Activated naive CD4-positive, alpha-beta T cell treated with anti-CD3 and anti-CD28 coated beads for 36 hours (primary cell): ENCODE measurements at regions not wholly inside any gene's neighbourhood (a gene's known extent, or its start where the extent isn't known, plus 50 kb on each side); places are given as distances from the start of the nearest gene placed in this dataset.
A peak's percentile ranks its signal among the peaks of the same experiment; 100 is the strongest.

Experiments used
- CTCF ChIA-PET: fragments of 350-600 bp; sonication (Branson Sonifier 250); formaldehyde crosslinking; loops from one replicate; lab custom pipeline; 2021; ENCODE audit warnings: antibody characterized with exemption; lab: Charles Lee
- DNase-seq: peaks from one replicate; pipeline ENCODE4 v3.0.0-alpha.2; 2020
- H3K27ac Mint-ChIP-seq: one replicate; pipeline ENCODE4 v1.8.0; 2021; ENCODE audit warnings: mild to moderate bottlenecking, mixed read lengths
- H3K27me3 Mint-ChIP-seq: one replicate; pipeline ENCODE4 v1.8.0; 2021; ENCODE audit warnings: low read depth, mixed read lengths
- H3K36me3 Mint-ChIP-seq: one replicate; pipeline ENCODE4 v1.8.0; 2021; ENCODE audit warnings: low read depth, mixed read lengths
- H3K4me1 Mint-ChIP-seq: one replicate; pipeline ENCODE4 v1.8.0; 2021; ENCODE audit warnings: low read depth, mixed read lengths
- H3K4me3 Mint-ChIP-seq: one replicate; pipeline ENCODE4 v1.8.0; 2021; ENCODE audit warnings: mild to moderate bottlenecking, moderate library complexity, mixed read lengths
- H3K9me3 Mint-ChIP-seq: one replicate; pipeline ENCODE4 v1.8.0; 2021; ENCODE audit warnings: mixed read lengths
- intact Hi-C: fragments of 100-400 bp; cut with micrococcal nuclease; formaldehyde crosslinking; loops from one replicate; pipeline ENCODE4 v1.15.1; 2023

GRCh38 chr6:26161322-26161721 lies 74.1 kb downstream of the HFE start:
- Mint-ChIP-seq H3K4me1 (peaks cover 71% of the 10 kb centered on the region), H3K4me3 (no peak overlapping the region)
- CTCF ChIA-PET = interaction anchor here (1.1 to 1.2 kb wide), 2 partner anchors 11 to 15 kb away, joined by 3 read pairs; no protein-coding TSS in a partner anchor

DNA sequence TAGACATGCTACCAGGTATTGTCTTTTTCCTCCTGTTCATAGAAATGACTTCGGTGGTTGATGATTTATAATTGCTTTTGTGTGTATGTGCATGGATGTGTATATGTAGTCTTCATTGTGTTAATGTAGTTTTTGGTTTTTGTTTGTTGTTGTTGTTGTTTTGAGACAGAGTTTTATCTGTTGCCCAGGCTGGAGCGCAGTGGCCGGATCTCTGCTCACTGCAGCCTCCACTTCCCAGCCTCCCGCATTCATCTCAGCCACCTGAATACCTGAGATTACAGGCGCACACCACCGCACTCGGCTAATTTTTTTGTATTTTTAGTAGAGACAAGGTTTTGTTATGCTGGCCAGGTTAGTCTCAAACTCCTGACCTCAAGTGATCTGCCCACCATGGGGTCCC lies 75.2 kb downstream of the HFE start:
- no peak overlapping the region for H3K4me3 Mint-ChIP-seq
- intact Hi-C loops = no loop called here
- DNase-seq = no peak
- H3K9me3 Mint-ChIP-seq = no peaks in the 10 kb centered on the region
- CTCF ChIA-PET = interaction anchor here (1.1 kb wide), 1 partner anchor 10 kb away, joined by 3 read pairs; no protein-coding TSS in a partner anchor
- peak overlapping the region; percentile 53 for H3K27ac Mint-ChIP-seq
- H3K36me3 Mint-ChIP-seq = peaks cover 9% of the 10 kb centered on the region
- peaks cover 65% of the 10 kb centered on the region for H3K4me1 Mint-ChIP-seq
- H3K27me3 Mint-ChIP-seq = peaks cover 7% of the 10 kb centered on the region

More at GRCh38 chr6:26161322-26161721, 74.1 kb downstream of the HFE start:
- no peak overlapping the region for H3K27ac Mint-ChIP-seq
- DNase-seq = no peak
- H3K9me3 Mint-ChIP-seq = no peaks in the 10 kb centered on the region
- intact Hi-C loops = no loop called here
- peaks cover 13% of the 10 kb centered on the region for H3K27me3 Mint-ChIP-seq
- H3K36me3 Mint-ChIP-seq = peaks cover 17% of the 10 kb centered on the region

- Mint-ChIP-seq H3K4me3 (no peak overlapping the region), H3K36me3 (no peaks in the 10 kb centered on the region), H3K27me3 (no peaks in the 10 kb centered on the region), H3K9me3 (no peaks in the 10 kb centered on the region), H3K4me1 (peaks cover 60% of the 10 kb centered on the region), H3K27ac (peak overlapping the region; percentile 78)
- no peak for DNase-seq
- intact Hi-C loops = no loop called here
- CTCF ChIA-PET = interaction anchor here (0.6 to 1.3 kb wide), 3 partner anchors 9 to 141 kb away, joined by 3 to 4 read pairs (median 4); no protein-coding TSS in a partner anchor
Measured at GRCh38 chr6:26163427-26164119, 76.3 kb downstream of the HFE start.

- intact Hi-C loops = no loop called here
- CTCF ChIA-PET = interaction anchor here (1.3 kb wide), 1 partner anchor 9 kb away, joined by 3 read pairs; no protein-coding TSS in a partner anchor
- Mint-ChIP-seq H3K4me3 (peak overlapping the region; percentile 21), H3K27me3 (no peaks in the 10 kb centered on the region), H3K9me3 (no peaks in the 10 kb centered on the region), H3K36me3 (no peaks in the 10 kb centered on the region), H3K4me1 (peaks cover 60% of the 10 kb centered on the region), H3K27ac (peak overlapping the region; percentile 78)
- no peak for DNase-seq
Measured at GRCh38 chr6:26164120-26164505, 76.9 kb downstream of the HFE start.

- peak; percentile 41 for DNase-seq
- no peaks in the 10 kb centered on the region for H3K27me3 Mint-ChIP-seq
Measured at GRCh38 chr6:26165261-26165790, 78.1 kb downstream of the HFE start.

DNA sequence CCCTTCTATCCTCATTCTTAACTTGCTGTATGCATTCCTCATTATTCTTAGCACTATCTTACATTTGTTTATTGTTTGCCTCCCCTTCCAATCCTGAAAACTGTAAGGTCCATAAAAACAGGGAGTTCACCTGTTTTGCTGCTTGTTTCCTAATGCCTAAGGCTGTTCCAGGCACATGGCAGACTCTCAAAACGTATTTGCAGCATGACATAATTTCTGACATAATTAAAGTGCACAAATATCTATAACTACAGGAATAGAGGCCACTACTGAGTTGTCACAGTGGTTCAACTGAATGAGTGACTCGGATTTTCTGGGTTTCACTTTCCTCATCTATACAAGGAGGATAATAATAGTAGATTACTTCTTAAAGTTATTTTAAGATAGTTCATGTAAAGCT lies 83.0 kb downstream of the HFE start:
- Mint-ChIP-seq H3K4me1 (peaks cover 46% of the 10 kb centered on the region), H3K27me3 (no peaks in the 10 kb centered on the region), H3K4me3 (peak overlapping the region; percentile 95), H3K36me3 (peaks cover 6% of the 10 kb centered on the region), H3K9me3 (no peaks in the 10 kb centered on the region), H3K27ac (peak overlapping the region; percentile 91)
- CTCF ChIA-PET = interaction anchor here (0.9 to 1.5 kb wide), 2 partner anchors 10 to 107 kb away, joined by 3 to 4 read pairs; no protein-coding TSS in a partner anchor
- no peak for DNase-seq
- intact Hi-C loops = loop anchor here (5.0 to 10.0 kb wide), 2 partner anchors 305 to 382 kb away; no protein-coding TSS in a partner anchor

More at GRCh38 chr6:26165261-26165790, 78.1 kb downstream of the HFE start:
- Mint-ChIP-seq H3K27ac (peak overlapping the region; percentile 73), H3K4me1 (peaks cover 57% of the 10 kb centered on the region), H3K4me3 (no peak overlapping the region), H3K9me3 (no peaks in the 10 kb centered on the region), H3K36me3 (no peaks in the 10 kb centered on the region)
- CTCF ChIA-PET = interaction anchor here (0.5 kb wide), 1 partner anchor 37 kb away, joined by 5 read pairs; no protein-coding TSS in a partner anchor
- intact Hi-C loops = no loop called here

DNA sequence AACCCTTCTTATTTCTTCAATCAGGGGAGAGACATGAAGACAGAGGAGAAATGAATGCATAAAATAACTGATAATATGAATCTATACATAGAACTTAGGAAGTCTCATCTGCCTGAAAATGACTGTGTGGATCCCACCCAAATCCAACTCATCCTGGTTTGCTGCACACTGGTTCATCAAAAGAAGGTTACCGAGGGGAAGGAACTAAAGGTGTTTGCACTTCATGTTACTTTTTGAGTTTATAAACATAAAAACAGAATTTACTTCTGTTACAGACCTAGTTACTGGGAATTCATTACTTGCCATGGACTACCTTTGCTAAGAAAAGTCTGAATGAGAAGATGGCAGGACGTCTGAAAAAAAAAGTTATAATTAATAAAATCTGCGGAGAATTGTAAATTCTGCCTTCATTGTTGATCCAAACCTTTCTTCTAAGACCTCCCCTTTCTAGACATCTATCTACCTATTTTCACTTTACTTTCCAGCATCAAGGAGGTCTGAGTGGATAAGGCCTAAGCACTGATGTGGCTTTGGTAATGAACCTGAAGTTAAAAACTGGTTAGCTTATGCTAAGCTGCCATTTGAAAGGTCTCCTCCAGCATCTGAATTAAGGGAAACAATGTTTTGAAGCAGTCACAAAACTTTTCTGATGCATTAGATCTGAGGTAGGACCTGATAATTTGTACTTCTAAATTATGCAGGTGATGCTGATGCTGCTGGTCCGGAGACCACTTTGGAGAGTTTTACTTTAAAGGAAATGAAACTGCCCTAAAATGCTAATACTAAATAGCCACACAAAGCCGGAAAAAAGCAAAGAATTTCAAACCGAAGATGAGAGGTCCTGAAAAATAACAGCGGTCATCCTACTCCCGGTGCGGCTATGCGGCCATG lies 84.0 kb downstream of the HFE start:
- no peaks in the 10 kb centered on the region for H3K27me3 Mint-ChIP-seq
- H3K4me1 Mint-ChIP-seq = peaks cover 46% of the 10 kb centered on the region
- H3K4me3 Mint-ChIP-seq = peak overlapping the region; percentile 95
- CTCF ChIA-PET = interaction anchor here (0.9 to 1.5 kb wide), 2 partner anchors 11 to 108 kb away, joined by 3 to 4 read pairs; no protein-coding TSS in a partner anchor
- intact Hi-C loops = loop anchor here (1.0 to 10.0 kb wide), 4 partner anchors 13 to 381 kb away; a partner anchor contains a TSS
- H3K27ac Mint-ChIP-seq = peak overlapping the region; percentile 91
- H3K9me3 Mint-ChIP-seq = no peaks in the 10 kb centered on the region
- no peak for DNase-seq
- peaks cover 6% of the 10 kb centered on the region for H3K36me3 Mint-ChIP-seq

DNA sequence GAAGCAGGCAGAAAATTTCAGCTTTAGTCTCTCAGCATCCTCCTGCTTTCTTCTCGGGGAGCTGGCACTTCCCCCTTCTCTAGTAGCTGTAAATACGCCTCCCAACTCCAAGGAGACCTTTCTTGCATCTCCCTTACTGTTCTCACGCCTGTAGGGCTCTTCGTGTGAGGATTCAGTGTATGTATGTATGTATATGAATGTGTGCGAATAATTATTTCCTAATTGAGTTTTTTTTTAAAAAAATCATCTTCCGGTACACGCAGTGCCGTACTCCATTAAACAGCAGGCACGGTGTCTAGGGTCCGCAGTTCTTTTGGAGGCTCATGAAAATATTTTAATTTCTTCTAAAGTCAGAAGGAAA lies 85.4 kb downstream of the HFE start:
- Mint-ChIP-seq H3K4me3 (peak overlapping the region; percentile 95), H3K27ac (peak overlapping the region; percentile 91), H3K4me1 (peaks cover 44% of the 10 kb centered on the region), H3K27me3 (no peaks in the 10 kb centered on the region), H3K9me3 (no peaks in the 10 kb centered on the region), H3K36me3 (peaks cover 6% of the 10 kb centered on the region)
- intact Hi-C loops = loop anchor here (1.0 to 10.0 kb wide), 4 partner anchors 16 to 380 kb away; a partner anchor contains a TSS
- DNase-seq = peak; percentile 35
- CTCF ChIA-PET = interaction anchor here (0.7 to 2.9 kb wide), 6 partner anchors 9 to 46 kb away, joined by 3 to 10 read pairs (median 4); a partner anchor contains a TSS

- intact Hi-C loops = loop anchor here (2.0 to 10.0 kb wide), 6 partner anchors 15 to 379 kb away; a partner anchor contains a TSS
- Mint-ChIP-seq H3K9me3 (no peaks in the 10 kb centered on the region), H3K27me3 (no peaks in the 10 kb centered on the region), H3K4me1 (peaks cover 44% of the 10 kb centered on the region), H3K4me3 (peak overlapping the region; percentile 95), H3K27ac (peak overlapping the region; percentile 88), H3K36me3 (peaks cover 6% of the 10 kb centered on the region)
- CTCF ChIA-PET = interaction anchor here (0.7 to 2.9 kb wide), 11 partner anchors 9 to 97 kb away, joined by 3 to 10 read pairs (median 4); a partner anchor contains a TSS
- no peak for DNase-seq
Measured at GRCh38 chr6:26173836-26174145, 86.6 kb downstream of the HFE start.

DNA sequence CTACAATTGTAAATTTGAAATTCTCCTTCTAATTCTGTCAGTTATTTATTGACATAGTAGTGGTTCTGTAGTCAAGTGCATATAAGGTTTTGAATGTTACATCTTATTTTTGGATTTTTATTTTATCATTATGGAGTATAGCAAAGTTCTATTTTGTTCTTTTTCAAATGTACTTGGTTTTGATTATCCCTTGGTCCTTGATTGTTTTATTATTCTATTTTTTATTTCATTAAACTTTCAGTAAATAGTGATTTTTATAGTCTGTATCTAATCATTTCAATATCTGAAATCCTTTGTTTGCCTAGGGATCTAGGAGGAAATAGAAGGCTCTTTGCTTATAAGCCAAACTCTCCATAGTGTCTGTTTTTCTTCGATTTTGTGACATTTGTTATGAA lies 87.8 kb downstream of the HFE start:
- no peak overlapping the region for H3K4me3 Mint-ChIP-seq
- no peaks in the 10 kb centered on the region for H3K27me3 Mint-ChIP-seq

DNA sequence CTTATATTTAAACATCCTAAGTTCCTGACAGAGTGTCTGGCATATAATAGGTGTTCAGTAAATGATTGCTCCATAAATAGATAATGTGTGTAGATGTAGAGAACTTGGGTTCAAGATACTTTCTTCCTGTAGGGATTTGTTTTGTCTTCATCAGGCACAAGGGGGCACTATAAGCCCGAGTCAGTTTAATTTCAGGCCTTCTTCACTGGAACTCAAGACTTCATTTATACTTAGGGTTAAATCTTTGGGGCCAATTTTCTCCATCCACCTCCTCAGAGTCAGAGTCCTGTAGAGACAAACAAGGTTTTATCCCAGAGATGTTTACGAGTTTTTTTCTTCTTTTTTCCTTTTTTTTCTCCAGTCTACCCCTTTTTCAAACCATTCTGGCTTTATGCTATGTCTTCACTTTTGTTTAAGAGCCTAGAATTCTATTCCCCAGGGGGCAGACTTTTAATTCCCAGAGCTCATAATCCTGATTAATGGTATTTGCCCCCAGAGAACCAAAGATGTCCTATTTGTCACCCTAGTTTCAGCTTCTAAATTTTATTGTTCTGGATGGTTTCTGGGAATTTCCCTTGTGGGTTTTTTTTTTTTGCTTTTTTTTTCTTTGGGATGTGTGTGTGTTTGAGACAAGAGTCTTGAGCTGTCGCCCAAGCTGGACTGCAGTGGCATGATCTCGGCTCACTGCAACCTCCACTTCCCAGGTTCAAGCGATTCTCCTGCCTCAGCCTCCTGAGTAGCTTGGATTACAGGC lies 88.4 kb downstream of the HFE start:
- Mint-ChIP-seq H3K4me1 (peaks cover 34% of the 10 kb centered on the region), H3K4me3 (no peak overlapping the region), H3K27me3 (no peaks in the 10 kb centered on the region), H3K36me3 (peaks cover 6% of the 10 kb centered on the region), H3K27ac (no peak overlapping the region), H3K9me3 (no peaks in the 10 kb centered on the region)
- CTCF ChIA-PET = interaction anchor here (0.6 to 1.0 kb wide), 11 partner anchors 9 to 144 kb away, joined by 3 to 7 read pairs (median 3); a partner anchor contains a TSS
- intact Hi-C loops = loop anchor here (1.0 to 10.0 kb wide), 12 partner anchors 22 to 420 kb away; a partner anchor contains a TSS
- peak; percentile 77 for DNase-seq

More for the DNA sequence above, 87.8 kb downstream of the HFE start:
- CTCF ChIA-PET = interaction anchor here (0.7 to 2.9 kb wide), 3 partner anchors 8 to 25 kb away, joined by 3 to 10 read pairs (median 4); a partner anchor contains a TSS
- H3K9me3 Mint-ChIP-seq = no peaks in the 10 kb centered on the region
- intact Hi-C loops = loop anchor here (1.0 to 10.0 kb wide), 12 partner anchors 22 to 420 kb away; a partner anchor contains a TSS
- H3K27ac Mint-ChIP-seq = no peak overlapping the region
- peaks cover 38% of the 10 kb centered on the region for H3K4me1 Mint-ChIP-seq
- peaks cover 6% of the 10 kb centered on the region for H3K36me3 Mint-ChIP-seq
- no peak for DNase-seq
